ENCODE measurements at regions not wholly inside any gene's neighbourhood (a gene's known extent, or its start where the extent isn't known, plus 50 kb on each side); places are given as distances from the start of the nearest gene placed in this dataset.

- TF ChIP-seq POLR2A (IDR thresholded peaks at IDR 0.05), result no peak
- TF ChIP-seq CTCF (IDR thresholded peaks at IDR 0.05), result no peak
- TF ChIP-seq EP300 (IDR thresholded peaks at IDR 0.05), result no peak
- TF ChIP-seq POLR2AphosphoS5 (IDR thresholded peaks at IDR 0.05), result no peak
- no peaks in the 10 kb centered on the region for H3K36me3 ChIP-seq
- H3K4me1 ChIP-seq, result no peaks in the 10 kb centered on the region
- H3K9me3 ChIP-seq, result peaks cover 0 to 4% (median 0%) of the 10 kb centered on the region in 4 donors
- 73 to 89% (median 80%) methylated on average over 8 of the region's 8 CpGs for WGBS, 5 donors
- no peaks in the 10 kb centered on the region for H3K27me3 ChIP-seq
- intact Hi-C loops (cut with DNase I; ENCODE audit: low total_unique reads), result no loop called here
- no peak overlapping the region for H3K27ac ChIP-seq
- DNase-seq, result no peak
- H3K4me3 ChIP-seq, result no peak overlapping the region
Observed at GRCh38 chr17:77746896-77747554, 211.5 kb upstream of the TNRC6C start.

- intact Hi-C loops (cut with DNase I; ENCODE audit: low total_unique reads), result no loop called here
- TF ChIP-seq EP300 (IDR thresholded peaks at IDR 0.05), result no peak
- 94 to 95% (median 94%) methylated on average over 3 to 7 of the region's 7 CpGs for WGBS, 5 donors
- Histone ChIP-seq H3K4me1 (no peaks in the 10 kb centered on the region), H3K27me3 (no peaks in the 10 kb centered on the region), H3K4me3 (no peak overlapping the region), H3K36me3 (no peaks in the 10 kb centered on the region), H3K9me3 (peaks cover 0 to 4% (median 0%) of the 10 kb centered on the region in 4 donors), H3K27ac (no peak overlapping the region)
- DNase-seq, result no peak
Observed at GRCh38 chr17:77748436-77748835, 210.1 kb upstream of the TNRC6C start.

- DNase-seq, result no peak
- intact Hi-C loops (cut with DNase I; ENCODE audit: low total_unique reads), result no loop called here
- Histone ChIP-seq H3K4me3 (no peak overlapping the region), H3K27ac (no peak overlapping the region), H3K4me1 (no peaks in the 10 kb centered on the region), H3K27me3 (no peaks in the 10 kb centered on the region), H3K9me3 (peaks cover 0 to 4% (median 0%) of the 10 kb centered on the region in 4 donors), H3K36me3 (no peaks in the 10 kb centered on the region)
- WGBS, 5 donors, result 68 to 85% (median 76%) methylated on average over 3 to 6 of the region's 6 CpGs
- TF ChIP-seq POLR2A (IDR thresholded peaks at IDR 0.05), result no peak
- TF ChIP-seq POLR2AphosphoS5 (IDR thresholded peaks at IDR 0.05), result no peak
- no peak for TF ChIP-seq CTCF (IDR thresholded peaks at IDR 0.05)
- no peak for TF ChIP-seq EP300 (IDR thresholded peaks at IDR 0.05)
Observed at GRCh38 chr17:77749321-77749751, 209.2 kb upstream of the TNRC6C start.

- peaks cover 0 to 5% (median under 1%) of the 10 kb centered on the region in 4 donors for H3K9me3 ChIP-seq
- intact Hi-C loops (cut with DNase I; ENCODE audit: low total_unique reads), result no loop called here
- H3K36me3 ChIP-seq, result no peaks in the 10 kb centered on the region
- H3K27me3 ChIP-seq, result no peaks in the 10 kb centered on the region
- H3K27ac ChIP-seq, result no peak overlapping the region
- H3K4me1 ChIP-seq, result no peaks in the 10 kb centered on the region
- TF ChIP-seq POLR2A (IDR thresholded peaks at IDR 0.05), result no peak
- no peak for TF ChIP-seq CTCF (IDR thresholded peaks at IDR 0.05)
- no peak for TF ChIP-seq POLR2AphosphoS5 (IDR thresholded peaks at IDR 0.05)
- TF ChIP-seq EP300 (IDR thresholded peaks at IDR 0.05), result no peak
- no peak overlapping the region for H3K4me3 ChIP-seq
- 87 to 93% (median 89%) methylated on average over 7 of the region's 7 CpGs for WGBS, 5 donors
- DNase-seq, result no peak
Observed at GRCh38 chr17:77749989-77750388, 208.5 kb upstream of the TNRC6C start.

GRCh38 chr17:77750427-77751043, 208.0 kb upstream of the TNRC6C start:
- Histone ChIP-seq H3K9me3 (peaks cover 0 to 9% (median 3%) of the 10 kb centered on the region in 4 donors), H3K36me3 (no peaks in the 10 kb centered on the region), H3K4me3 (no peak overlapping the region), H3K4me1 (no peaks in the 10 kb centered on the region), H3K27ac (no peak overlapping the region), H3K27me3 (no peaks in the 10 kb centered on the region)
- intact Hi-C loops (cut with DNase I; ENCODE audit: low total_unique reads), result no loop called here
- no peak for DNase-seq
- 67 to 90% (median 79%) methylated on average over 5 of the region's 5 CpGs for WGBS, 5 donors
- TF ChIP-seq POLR2A (IDR thresholded peaks at IDR 0.05) (no peak), CTCF (IDR thresholded peaks at IDR 0.05) (no peak)

All from stomach (tissue), 8 donors.